ENCODE measurements at regions not wholly inside any gene's neighbourhood (a gene's known extent, or its start where the extent isn't known, plus 50 kb on each side); places are given as distances from the start of the nearest gene placed in this dataset.

GRCh38 chrX:95764972-95765451 is 919.6 kb upstream of the DIAPH2 start (continued):
- no peak for TF ChIP-seq CHD7 (IDR thresholded peaks at IDR 0.05; ENCODE audit: insufficient replicate concordance, low read length)
- TF ChIP-seq POLR2A (IDR thresholded peaks at IDR 0.05; ENCODE audit: control extremely low read depth in 1 of 2, low read depth in 2 of 2, low read length in 2 of 2), result no peak
- TF ChIP-seq FOSL1 (IDR thresholded peaks at IDR 0.05; ENCODE audit: insufficient read depth, low read depth, low read length), result no peak
- peak in 2 of 3 experiments; percentile 39 to 48; a peak in 3 of 4 replicates for TF ChIP-seq CTCF (IDR thresholded peaks at IDR 0.05; ENCODE audit: control extremely low read depth in 1 of 3, insufficient read depth in 1 of 3, low read depth in 1 of 3, low read length in 3 of 3)
- TF ChIP-seq CHD2 (IDR thresholded peaks at IDR 0.05; ENCODE audit: low read length), result no peak
- no peak for TF ChIP-seq E2F6 (IDR thresholded peaks at IDR 0.05)
- no peak for TF ChIP-seq CBX5 (IDR thresholded peaks at IDR 0.05; ENCODE audit: low read depth, low read length)
- no peak for TF ChIP-seq EZH2 (IDR thresholded peaks at IDR 0.05; ENCODE audit: low read depth, low read length, severe bottlenecking)

Measured in H1 (cell line).